IMR-90 (cell line): ENCODE measurements at regions not wholly inside any gene's neighbourhood (a gene's known extent, or its start where the extent isn't known, plus 50 kb on each side); places are given as distances from the start of the nearest gene placed in this dataset.

ENCODE experiments used
- ATAC-seq: fragments of 200-7000 bp; cut with Tn5 transposase; 2 replicates; pipeline ENCODE4 v1.9.1; 2020; ENCODE audit warnings: low read depth, mild to moderate bottlenecking, moderate library complexity
- BruUV-seq: library from RNA; stranded (reverse); fragments of 400-500 nt; replicated peaks from 2 replicates; lab custom pipeline; 2021; lab: Mats Ljungman, UMichigan
- CTCF ChIA-PET: fragments of 300-600 bp; formaldehyde crosslinking; extraction: SDS; loops from one replicate; lab custom pipeline; 2021; ENCODE audit warnings: antibody characterized with exemption; lab: Yijun Ruan, JAX
- POLR2A ChIA-PET: fragments of 300-600 bp; sonication (Branson Sonifier 250); formaldehyde crosslinking; loops from one replicate; lab custom pipeline; 2022; ENCODE audit warnings: antibody characterized with exemption; ENCODE audit not compliant: unreplicated experiment; lab: Charles Lee
- DNase-seq: peaks from one replicate; pipeline ENCODE4 v3.0.0; 2013
- H2AFZ ChIP-seq: replicated peaks from 2 replicates; pipeline ENCODE3; 2013; ENCODE audit warnings: low read length, mild to moderate bottlenecking; ENCODE audit not compliant: poor library complexity
- H2AK5ac ChIP-seq: 2 replicates; pipeline ENCODE4 v1.6.1; 2013; ENCODE audit warnings: low read depth, low read length, inconsistent platforms
- H2AK9ac ChIP-seq: replicated peaks from 2 replicates; pipeline ENCODE3; 2013; ENCODE audit warnings: mild to moderate bottlenecking, low read depth, low read length, moderate library complexity; ENCODE audit not compliant: poor library complexity
- H2BK120ac ChIP-seq: 2 replicates; pipeline ENCODE4 v1.6.1; 2013; ENCODE audit warnings: low read depth, low read length, inconsistent platforms
- H2BK15ac ChIP-seq: 3 replicates; pipeline ENCODE4 v1.6.1; 2013; ENCODE audit warnings: low read depth, low read length, inconsistent platforms
- H2BK20ac ChIP-seq: 2 replicates; pipeline ENCODE4 v1.6.1; 2013; ENCODE audit warnings: low read depth, mild to moderate bottlenecking, inconsistent platforms, low read length, moderate library complexity
- H2BK5ac ChIP-seq: 2 replicates; pipeline ENCODE4 v1.6.1; 2013; ENCODE audit warnings: mild to moderate bottlenecking, low read depth, low read length, inconsistent platforms; ENCODE audit not compliant: poor library complexity, severe bottlenecking
- H3K14ac ChIP-seq: replicated peaks from 2 replicates; pipeline ENCODE4 v1.6.1; 2013; ENCODE audit warnings: low read depth, low read length, inconsistent platforms
- H3K18ac ChIP-seq: 2 replicates; pipeline ENCODE4 v1.6.1; 2013; ENCODE audit warnings: low read depth, low read length, control low read depth
- H3K23ac ChIP-seq: 2 replicates; pipeline ENCODE4 v1.6.1; 2013; ENCODE audit warnings: low read depth, low read length, inconsistent platforms
- H3K27ac ChIP-seq: 2 replicates; pipeline ENCODE4 v1.5.1; 2013; ENCODE audit warnings: mild to moderate bottlenecking, control low read depth, low read length; ENCODE audit not compliant: insufficient read depth
- H3K27me3 ChIP-seq: 2 replicates; pipeline ENCODE4 v1.6.1; 2013; ENCODE audit warnings: low read length; ENCODE audit not compliant: control insufficient read depth, insufficient read depth
- H3K36me3 ChIP-seq: 2 replicates; pipeline ENCODE4 v1.6.1; 2013; ENCODE audit warnings: low read length, mixed read lengths; ENCODE audit not compliant: control insufficient read depth, insufficient read depth
- H3K4ac ChIP-seq: 2 replicates; pipeline ENCODE4 v1.6.1; 2013; ENCODE audit warnings: low read depth, low read length, inconsistent platforms
- H3K4me1 ChIP-seq: 2 replicates; pipeline ENCODE4 v1.6.1; 2013; ENCODE audit warnings: low read length, mixed read lengths; ENCODE audit not compliant: control insufficient read depth, insufficient read depth
- H3K4me2 ChIP-seq: 2 replicates; pipeline ENCODE4 v1.6.1; 2013; ENCODE audit warnings: low read depth, mild to moderate bottlenecking, control low read depth, low read length, moderate library complexity
- H3K4me3 ChIP-seq: 2 replicates; pipeline ENCODE4 v1.5.1; 2013; ENCODE audit warnings: low read depth, mild to moderate bottlenecking, control low read depth, low read length, moderate library complexity; ENCODE audit not compliant: insufficient read depth
- H3K56ac ChIP-seq: 2 replicates; pipeline ENCODE4 v1.6.1; 2013; ENCODE audit warnings: low read length, inconsistent platforms; ENCODE audit not compliant: insufficient read depth; ENCODE audit errors: extremely low read depth
- H3K79me1 ChIP-seq, 2 experiments: 2 replicates each; pipeline ENCODE4 v1.6.1; 2013; ENCODE audit warnings: low read length in 2 of 2, inconsistent platforms in 1 of 2, low read depth in 1 of 2
- H3K9ac ChIP-seq: 2 replicates; pipeline ENCODE4 v1.6.1; 2013; ENCODE audit warnings: low read depth, low read length, control low read depth
- H3K9me1 ChIP-seq: 2 replicates; pipeline ENCODE4 v1.6.1; 2013; ENCODE audit warnings: low read length, inconsistent platforms; ENCODE audit not compliant: insufficient read depth
- H3K9me3 ChIP-seq: 2 replicates; pipeline ENCODE4 v1.6.1; 2013; ENCODE audit warnings: low read length; ENCODE audit not compliant: control insufficient read depth, insufficient read depth
- H4K20me1 ChIP-seq: 2 replicates; pipeline ENCODE4 v1.6.1; 2013; ENCODE audit warnings: low read length, inconsistent platforms; ENCODE audit not compliant: insufficient read depth
- H4K5ac ChIP-seq: 2 replicates; pipeline ENCODE4 v1.6.1; 2013; ENCODE audit warnings: mild to moderate bottlenecking, low read depth, low read length, control low read depth
- H4K8ac ChIP-seq, 2 experiments: 2 replicates each; pipeline ENCODE4 v1.6.1; 2013; ENCODE audit warnings: low read depth in 2 of 2, low read length in 2 of 2, control low read depth in 1 of 2, inconsistent platforms in 1 of 2
- H4K91ac ChIP-seq: 2 replicates; pipeline ENCODE4 v1.6.1; 2013; ENCODE audit warnings: low read depth, low read length, inconsistent platforms; ENCODE audit not compliant: insufficient read depth
- CEBPB ChIP-seq: IDR thresholded peaks from 2 replicates; pipeline ENCODE4 v1.6.1; 2012; ENCODE audit warnings: low read depth, low read length, improper control_type of control experiment
- MAFK ChIP-seq: IDR thresholded peaks from 2 replicates; pipeline ENCODE4 v1.6.1; 2012; ENCODE audit warnings: low read depth, low read length, improper control_type of control experiment
- dilution Hi-C: fragments of 300-500 bp; cut with HindIII; formaldehyde crosslinking; loops from one replicate; pipeline ENCODE4 v1.14.3; 2018; ENCODE audit warnings: low sequenced_read_pairs; ENCODE audit not compliant: unreplicated experiment
- in situ Hi-C: fragments of 300-500 bp; cut with MboI; formaldehyde crosslinking; loops from 3 replicates; pipeline ENCODE4 v1.14.3; 2019; ENCODE audit warnings: low sequenced_read_pairs, inconsistent platforms, mixed read lengths
- intact Hi-C: fragments of 100-400 bp; cut with micrococcal nuclease; formaldehyde crosslinking; loops from 2 replicates; pipeline ENCODE4 v1.10.0; 2022

- Histone ChIP-seq H3K9me1 (no peaks in the 10 kb centered on the region), H2BK20ac (no peak overlapping the region), H3K9ac (no peak overlapping the region), H4K91ac (no peak overlapping the region), H3K18ac (no peak overlapping the region), H2BK120ac (no peak overlapping the region), H3K23ac (no peak overlapping the region), H4K5ac (no peak overlapping the region), H3K27me3 (no peaks in the 10 kb centered on the region), H3K4me2 (no peak overlapping the region), H2BK5ac (no peak overlapping the region), H3K9me3 (no peaks in the 10 kb centered on the region), H2BK15ac (no peak overlapping the region), H3K4me3 (no peak overlapping the region), H2AK5ac (no peak overlapping the region), H3K79me1 (no peaks in the 10 kb centered on the region), H4K20me1 (no peaks in the 10 kb centered on the region), H2AFZ (no peak overlapping the region), H3K14ac (no peak overlapping the region), H3K56ac (no peak overlapping the region), H3K36me3 (no peaks in the 10 kb centered on the region), H3K4ac (no peak overlapping the region), H3K4me1 (no peaks in the 10 kb centered on the region), H4K8ac (no peak overlapping the region), H3K27ac (no peak overlapping the region), H2AK9ac (no peak overlapping the region)
- ChIA-PET CTCF (no interaction called here), POLR2A (no interaction called here)
- DNase-seq (peak; percentile 19), ATAC-seq (no peak)
- in situ Hi-C loops, result no loop called here
- no TSS peak for BruUV-seq
- dilution Hi-C loops, result no loop called here
- peak; percentile 66 for TF ChIP-seq CEBPB
- no peak for TF ChIP-seq MAFK
- intact Hi-C loops, result no loop called here
Observed at GRCh38 chr1:88043834-88044233, 640.2 kb upstream of the PKN2 start.
